ENCODE measurements at regions not wholly inside any gene's neighbourhood (a gene's known extent, or its start where the extent isn't known, plus 50 kb on each side); places are given as distances from the start of the nearest gene placed in this dataset.

DNA sequence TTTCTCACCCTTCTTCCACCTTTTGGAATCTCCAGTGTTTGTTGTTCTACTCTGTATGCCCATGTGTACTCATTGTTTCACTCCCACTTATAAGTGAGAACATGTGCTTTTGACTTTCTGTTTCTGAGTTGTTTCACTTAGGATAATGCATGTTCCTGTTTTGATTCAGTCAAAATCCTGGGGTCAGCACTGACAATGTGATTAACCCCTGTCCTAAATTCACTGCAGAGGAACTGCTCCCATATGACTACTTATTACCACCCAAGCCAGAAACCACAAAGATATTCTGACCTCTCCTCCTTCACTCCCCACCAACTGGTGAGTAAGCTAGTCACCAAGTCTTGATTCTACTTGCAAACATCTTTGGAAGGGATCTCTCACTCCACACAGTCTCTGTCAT lies 251.4 kb upstream of the TCF4 start:
- Mint-ChIP-seq H3K4me3 (no peak overlapping the region), H3K27me3 (ENCODE audit: low read depth) (no peaks in the 10 kb centered on the region), H3K36me3 (ENCODE audit: insufficient read depth in 1 of 3, low read depth in 3 of 3) (peaks cover 2 to 15% (median 12%) of the 10 kb centered on the region in 3 experiments; a peak in 5 of 7 replicates), H3K9me3 (peaks cover 0 to 4% of the 10 kb centered on the region in 2 experiments; a peak in 3 of 5 replicates), H3K27ac (no peak overlapping the region), H3K4me1 (peaks cover 0 to 2% of the 10 kb centered on the region in 2 experiments; a peak in 1 of 4 replicates)
- no peaks in the 10 kb centered on the region for H4K20me1 ChIP-seq (ENCODE audit: control insufficient read depth, insufficient read depth, insufficient read length)
- H3K4me2 ChIP-seq (ENCODE audit: insufficient read depth, insufficient read length, low read length) = no peak overlapping the region
- no peak overlapping the region for H4K8ac ChIP-seq (replicated peaks; ENCODE audit: insufficient read length, low read depth, low read length)
- H3K14ac ChIP-seq (ENCODE audit: insufficient read depth, low read length) = no peak overlapping the region
- no peak overlapping the region for H3T11ph ChIP-seq (ENCODE audit: low read length)
- no peak overlapping the region for H4K5ac ChIP-seq (ENCODE audit: insufficient read length, low read depth, low read length)
- H3K27me3 ChIP-seq (ENCODE audit: insufficient read depth, low read length) = no peaks in the 10 kb centered on the region
- no peak overlapping the region for H3K9ac ChIP-seq (ENCODE audit: extremely low read depth, insufficient read length, low read length)
- H3K23ac ChIP-seq (ENCODE audit: insufficient read length, low read depth, low read length) = no peak overlapping the region
- DNase-seq = no peak
- TF ChIP-seq, protein P1, sequence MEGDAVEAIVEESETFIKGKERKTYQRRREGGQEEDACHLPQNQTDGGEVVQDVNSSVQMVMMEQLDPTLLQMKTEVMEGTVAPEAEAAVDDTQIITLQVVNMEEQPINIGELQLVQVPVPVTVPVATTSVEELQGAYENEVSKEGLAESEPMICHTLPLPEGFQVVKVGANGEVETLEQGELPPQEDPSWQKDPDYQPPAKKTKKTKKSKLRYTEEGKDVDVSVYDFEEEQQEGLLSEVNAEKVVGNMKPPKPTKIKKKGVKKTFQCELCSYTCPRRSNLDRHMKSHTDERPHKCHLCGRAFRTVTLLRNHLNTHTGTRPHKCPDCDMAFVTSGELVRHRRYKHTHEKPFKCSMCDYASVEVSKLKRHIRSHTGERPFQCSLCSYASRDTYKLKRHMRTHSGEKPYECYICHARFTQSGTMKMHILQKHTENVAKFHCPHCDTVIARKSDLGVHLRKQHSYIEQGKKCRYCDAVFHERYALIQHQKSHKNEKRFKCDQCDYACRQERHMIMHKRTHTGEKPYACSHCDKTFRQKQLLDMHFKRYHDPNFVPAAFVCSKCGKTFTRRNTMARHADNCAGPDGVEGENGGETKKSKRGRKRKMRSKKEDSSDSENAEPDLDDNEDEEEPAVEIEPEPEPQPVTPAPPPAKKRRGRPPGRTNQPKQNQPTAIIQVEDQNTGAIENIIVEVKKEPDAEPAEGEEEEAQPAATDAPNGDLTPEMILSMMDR (conservative IDR thresholded peaks at IDR 0.05) = no peak
- no peak overlapping the region for H2BK20ac ChIP-seq (ENCODE audit: low read depth, low read length, poor library complexity, severe bottlenecking)
- H3K4me1 ChIP-seq (ENCODE audit: insufficient read depth, low read length) = no peaks in the 10 kb centered on the region
- H3K56ac ChIP-seq (ENCODE audit: insufficient read length, low read depth, low read length) = no peak overlapping the region
- no peak overlapping the region for H2BK5ac ChIP-seq (ENCODE audit: insufficient read length, low read length)
- H3K23me2 ChIP-seq (ENCODE audit: insufficient read length, low read depth, low read length, poor library complexity, severe bottlenecking) = no peaks in the 10 kb centered on the region
- no peak overlapping the region for H2BK15ac ChIP-seq (ENCODE audit: low read depth, low read length)
- no peaks in the 10 kb centered on the region for H3K79me2 ChIP-seq (ENCODE audit: insufficient read depth, low read length)
- H2BK120ac ChIP-seq (ENCODE audit: low read depth, low read length, poor library complexity, severe bottlenecking) = no peak overlapping the region
- H4K91ac ChIP-seq (ENCODE audit: insufficient read length, low read depth, low read length) = no peak overlapping the region
- no peaks in the 10 kb centered on the region for H3K9me3 ChIP-seq (ENCODE audit: control insufficient read depth, low read depth, low read length)
- no peak overlapping the region for H2AK5ac ChIP-seq (ENCODE audit: insufficient read length, low read length)
- H3K18ac ChIP-seq (ENCODE audit: insufficient read length, low read depth, low read length) = no peak overlapping the region
- no peak overlapping the region for H2AFZ ChIP-seq (ENCODE audit: low read length)
- H3K27ac ChIP-seq (ENCODE audit: insufficient read length, low read depth, low read length) = no peak overlapping the region
- no peaks in the 10 kb centered on the region for H3K79me1 ChIP-seq (ENCODE audit: insufficient read depth, low read depth, low read length, poor library complexity, severe bottlenecking)
- H2BK12ac ChIP-seq (ENCODE audit: insufficient read length, low read depth, low read length) = no peak overlapping the region
- H3K4ac ChIP-seq (ENCODE audit: low read depth, low read length) = no peak overlapping the region
